GM21717 (cell line): ENCODE measurements at regions not wholly inside any gene's neighbourhood (a gene's known extent, or its start where the extent isn't known, plus 50 kb on each side); places are given as distances from the start of the nearest gene placed in this dataset.
"Not testable (repeated sequence)": the region's sequence is repeated elsewhere in the genome, so short reads cannot be mapped to it uniquely, and the experiment has no call there.

Source experiments
- ATAC-seq: cut with Tn5 transposase; IDR thresholded peaks from one replicate; pipeline ENCODE4 v1.9.1; 2021; ENCODE audit warnings: mild to moderate bottlenecking, moderate library complexity; ENCODE audit not compliant: unreplicated experiment

DNA sequence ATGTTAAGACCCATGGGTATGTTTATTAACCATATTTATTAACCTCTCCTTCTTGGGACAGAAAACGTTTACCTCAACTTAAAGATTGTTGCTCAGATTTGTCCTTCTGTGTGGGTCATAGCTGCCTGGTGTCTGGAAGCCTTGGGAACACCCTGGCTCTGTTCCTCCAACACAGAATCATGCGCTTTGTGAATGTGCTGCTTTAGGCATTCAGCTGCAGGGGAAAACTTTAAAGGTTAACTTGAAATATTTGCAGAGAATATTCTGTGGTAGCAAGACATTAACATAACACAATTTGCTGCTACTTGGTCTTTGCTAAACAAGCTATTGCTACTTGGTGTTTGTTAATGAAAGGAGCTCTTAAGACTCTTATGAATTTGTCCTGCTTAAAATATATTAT, 50.5 kb upstream of the THOC3 start:
- ATAC-seq: not testable (repeated sequence)

DNA sequence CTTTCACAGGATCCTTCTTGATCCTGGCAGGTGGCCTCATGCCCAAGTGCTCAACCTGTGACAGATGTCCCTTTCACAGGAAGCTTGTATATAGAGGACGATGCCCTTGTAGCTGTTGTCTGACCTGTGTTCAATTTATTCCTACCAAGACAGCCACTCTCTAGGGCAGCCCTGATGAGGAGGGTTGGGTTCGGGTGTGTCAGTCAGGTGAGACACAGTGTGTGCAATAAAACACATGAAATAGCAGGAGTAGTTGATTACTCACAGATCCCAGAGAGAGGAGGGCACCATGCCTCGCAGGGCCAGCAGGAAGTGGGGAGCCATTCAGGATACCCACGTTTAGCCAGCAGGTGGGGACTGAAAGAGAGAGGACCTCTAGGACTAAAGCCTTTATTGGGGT, 52.7 kb upstream of the THOC3 start:
- not testable (repeated sequence) for ATAC-seq

DNA sequence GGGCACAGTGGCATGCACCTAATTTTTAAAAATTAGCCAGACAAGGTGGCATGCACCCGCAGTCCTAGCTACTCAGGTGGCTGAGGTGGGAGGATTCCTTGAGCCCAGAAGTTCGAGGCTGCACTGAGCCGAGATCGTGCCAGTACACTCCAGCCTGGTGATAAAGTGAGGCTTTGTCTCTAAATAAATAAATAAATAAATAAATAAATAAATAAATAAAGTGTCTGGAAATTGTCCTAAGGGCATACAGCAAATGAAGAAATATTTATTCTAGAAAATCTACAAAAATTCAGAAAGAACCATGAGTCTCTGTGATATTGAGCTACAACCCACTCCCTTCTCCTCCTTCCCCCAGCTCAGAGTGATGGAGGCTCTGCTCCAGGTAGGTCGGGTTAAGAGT, 55.4 kb upstream of the THOC3 start:
- not testable (repeated sequence) for ATAC-seq

DNA sequence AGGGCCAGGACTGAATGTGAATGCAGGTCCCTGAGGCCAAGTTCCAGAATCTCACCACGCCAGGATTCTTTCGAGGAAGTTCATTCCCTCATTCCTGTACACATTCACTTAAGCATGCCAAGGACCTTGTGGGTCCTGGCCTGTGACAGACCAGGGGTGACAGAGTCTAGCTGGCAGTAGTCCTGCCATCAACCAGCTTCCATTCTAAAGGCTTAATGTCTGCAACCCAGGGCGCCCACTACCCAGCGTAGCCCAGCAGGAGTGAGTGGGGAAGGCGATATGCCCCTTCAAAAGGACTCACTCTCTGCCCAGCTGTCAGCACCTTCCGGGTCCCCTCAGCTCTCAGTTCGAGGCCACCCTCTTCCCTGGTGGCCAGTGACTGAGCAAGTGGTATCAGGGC, 61.3 kb upstream of the THOC3 start:
- ATAC-seq: not testable (repeated sequence)

DNA sequence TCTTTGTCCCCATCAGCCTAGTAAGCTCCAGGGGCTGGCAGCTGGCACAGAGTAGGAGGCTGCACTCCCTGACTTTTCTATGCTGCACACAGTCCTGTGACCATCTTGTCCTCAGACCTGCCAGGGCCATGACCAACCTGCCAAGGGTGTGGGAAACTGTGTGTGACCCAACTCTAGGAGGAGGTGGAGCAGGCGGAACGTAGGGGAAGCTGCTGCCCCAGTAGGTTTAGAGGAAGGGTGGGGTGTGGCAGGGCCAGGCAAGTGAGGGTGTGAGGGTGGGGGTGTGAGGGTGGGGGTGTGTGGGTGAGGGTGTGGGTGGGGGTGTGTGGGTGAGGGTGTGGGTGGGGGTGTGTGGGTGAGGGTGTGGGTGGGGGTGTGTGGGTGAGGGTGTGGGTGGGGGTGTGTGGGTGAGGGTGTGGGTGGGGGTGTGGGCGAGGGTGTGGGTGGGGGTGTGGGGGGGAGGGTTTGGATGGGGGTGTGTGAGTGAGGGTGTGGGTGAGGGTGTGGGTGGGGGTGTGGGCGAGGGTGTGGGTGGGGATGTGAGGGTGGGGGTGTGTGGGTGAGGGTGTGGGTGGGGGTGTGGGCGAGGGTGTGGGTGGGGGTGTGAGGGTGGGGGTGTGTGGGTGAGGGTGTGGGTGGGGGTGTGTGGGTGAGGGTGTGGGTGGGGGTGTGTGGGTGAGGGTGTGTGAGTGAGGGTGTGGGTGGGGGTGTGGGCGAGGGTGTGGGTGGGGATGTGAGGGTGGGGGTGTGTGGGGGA, 62.4 kb upstream of the THOC3 start:
- not testable (repeated sequence) for ATAC-seq

DNA sequence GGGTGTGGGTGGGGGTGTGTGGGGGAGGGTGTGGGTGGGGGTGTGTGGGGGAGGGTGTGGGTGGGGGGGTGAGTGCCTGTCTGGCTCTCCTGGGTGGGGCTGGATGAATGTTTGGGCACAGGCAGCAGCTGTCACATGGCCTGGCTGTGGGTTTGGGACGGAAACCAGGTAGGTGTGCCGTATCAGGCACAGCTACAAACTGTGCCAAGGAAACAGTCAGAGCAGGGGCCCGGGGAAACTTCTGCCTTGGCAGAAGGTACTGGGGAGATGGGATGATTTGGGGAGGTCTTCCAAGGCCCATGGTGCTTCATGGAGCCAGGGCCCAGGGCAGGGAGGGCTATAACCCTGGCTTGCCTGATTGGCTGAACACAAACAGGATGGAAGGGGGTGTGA, 63.0 kb upstream of the THOC3 start:
- not testable (repeated sequence) for ATAC-seq

DNA sequence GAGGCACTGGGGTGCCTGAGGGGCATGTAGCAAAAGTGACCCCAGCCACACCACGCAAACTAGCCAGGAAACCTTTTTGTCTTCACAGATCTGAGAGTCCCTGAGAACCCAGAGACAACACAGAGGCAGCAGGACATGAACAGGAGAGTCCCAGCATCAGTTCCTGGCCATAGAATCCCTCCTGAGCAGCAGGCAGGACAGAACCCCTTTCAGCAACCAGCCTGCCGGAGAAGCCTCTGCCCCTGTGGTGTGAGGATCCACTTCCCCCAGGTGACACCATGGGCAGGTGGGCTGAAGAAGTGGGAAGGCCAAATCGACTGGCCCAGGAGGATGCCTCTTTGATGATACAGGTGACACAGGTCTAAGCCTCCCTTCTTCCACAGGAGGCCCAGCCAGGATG, 65.1 kb upstream of the THOC3 start:
- ATAC-seq: not testable (repeated sequence)

DNA sequence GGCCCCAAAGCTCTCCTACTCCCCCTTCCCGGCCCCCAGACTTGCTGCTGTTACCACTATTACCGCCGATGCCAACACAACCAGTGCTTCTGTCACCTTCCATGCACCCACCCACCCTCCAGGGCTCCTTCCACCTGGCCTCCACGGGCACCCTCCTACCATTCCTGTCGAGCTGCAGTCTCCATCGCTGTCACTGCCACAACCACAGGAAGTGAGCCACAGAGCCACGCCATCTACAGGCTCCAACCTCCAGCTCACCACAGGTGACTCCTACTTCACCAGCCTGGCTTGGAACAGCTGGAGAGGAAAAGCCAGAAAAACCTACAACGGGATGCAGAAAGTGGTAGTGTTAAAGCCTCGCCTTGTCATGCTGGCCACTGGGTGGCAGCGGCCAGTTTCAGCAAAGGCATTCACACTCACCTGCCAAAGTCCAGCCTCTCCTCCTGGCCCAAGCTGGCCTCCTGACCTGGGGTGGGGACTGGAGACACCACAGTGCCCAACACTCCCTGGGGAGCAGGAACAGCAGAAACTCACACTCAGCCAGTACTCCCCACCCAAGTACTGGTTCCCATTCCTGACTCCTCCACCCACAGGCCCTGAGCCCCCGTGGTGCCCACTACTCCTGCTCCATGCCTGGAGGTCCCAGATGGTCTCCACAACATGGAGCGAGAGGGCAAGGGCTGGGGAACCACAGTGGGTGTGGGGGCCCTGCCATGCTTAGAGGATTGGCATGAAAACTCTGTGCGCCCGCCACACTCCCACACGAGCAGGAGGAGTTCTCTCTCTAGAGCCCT, 66.5 kb upstream of the THOC3 start:
- ATAC-seq: not testable (repeated sequence)

DNA sequence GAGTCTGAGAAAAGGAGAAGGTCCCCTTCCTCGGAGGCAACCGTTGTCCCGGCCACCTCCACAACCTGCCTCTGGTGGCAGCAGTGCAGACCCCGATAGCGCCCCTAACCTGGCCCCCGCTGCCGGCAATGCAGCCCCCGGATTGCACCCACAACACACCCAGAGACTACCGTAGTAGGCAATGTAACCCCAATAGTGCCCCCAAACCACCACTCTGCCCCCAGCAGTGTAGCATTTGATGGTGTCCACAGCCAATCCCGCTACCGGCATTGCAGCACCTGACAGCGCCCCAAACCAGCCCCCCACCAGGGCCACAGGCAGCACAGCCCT, 67.1 kb upstream of the THOC3 start:
- not testable (repeated sequence) for ATAC-seq

DNA sequence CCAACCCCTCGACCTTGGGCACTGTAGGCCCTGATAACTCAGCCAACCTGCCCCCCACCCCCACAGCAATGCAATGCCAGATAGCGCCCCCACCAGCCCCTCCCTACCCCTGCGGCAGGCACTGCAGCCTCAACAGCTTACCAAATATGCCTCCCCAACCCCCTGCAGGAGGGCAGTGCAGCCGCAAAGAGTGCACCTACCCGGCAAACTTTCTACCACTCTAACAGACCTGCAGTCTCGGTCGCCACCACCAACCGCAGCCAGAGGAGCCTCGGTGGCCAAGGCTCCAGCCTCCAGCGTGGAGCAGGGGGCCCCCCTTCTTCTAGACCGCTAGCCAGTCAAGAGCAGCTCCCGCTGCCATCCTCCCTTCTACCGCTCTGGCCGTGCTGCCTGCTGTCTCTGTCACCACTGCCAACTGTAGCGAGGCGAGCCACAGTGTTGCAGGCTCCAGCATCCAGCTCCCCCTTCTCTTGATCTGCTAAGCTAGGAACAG, 67.7 kb upstream of the THOC3 start:
- not testable (repeated sequence) for ATAC-seq

DNA sequence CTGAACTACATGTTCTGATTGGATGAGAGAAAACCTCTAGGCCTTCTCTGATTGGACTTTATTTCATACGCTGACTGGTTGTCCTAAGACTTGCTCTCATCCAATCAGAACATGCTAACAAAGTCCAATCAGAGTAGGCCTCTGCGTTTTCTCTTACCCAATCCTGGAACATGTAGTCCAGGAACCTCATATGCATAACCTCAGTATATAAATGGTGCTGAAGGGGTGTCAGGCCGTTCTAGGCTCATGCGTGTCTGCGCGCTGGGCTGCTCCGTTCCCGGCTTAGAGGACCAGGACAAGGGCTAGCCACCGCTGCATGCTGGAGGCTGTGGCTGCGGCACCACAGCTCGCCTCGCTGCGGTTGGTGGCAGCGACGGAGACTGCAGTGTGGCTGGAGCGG, 68.3 kb upstream of the THOC3 start:
- not testable (repeated sequence) for ATAC-seq

DNA sequence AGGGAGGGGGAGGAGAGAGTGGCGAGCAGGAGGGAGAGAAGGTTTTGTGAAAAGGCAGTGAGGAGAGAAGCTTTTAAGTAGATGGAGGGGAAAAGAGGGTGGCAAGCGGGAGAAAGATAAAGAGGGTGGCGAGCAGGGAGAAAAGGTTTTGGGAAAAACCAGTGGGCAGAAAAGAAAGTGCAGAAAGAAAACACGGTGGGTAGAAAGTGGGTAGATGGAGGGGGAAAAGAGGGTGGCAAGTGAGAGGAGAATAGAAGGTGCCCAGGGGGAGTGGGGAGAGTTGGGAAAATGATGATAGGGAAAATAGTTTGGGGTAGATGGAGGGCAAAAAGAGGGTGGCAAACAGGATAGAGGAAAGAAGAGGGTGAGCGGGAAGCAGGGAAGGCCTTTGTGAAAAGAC, 69.1 kb upstream of the THOC3 start:
- not testable (repeated sequence) for ATAC-seq

DNA sequence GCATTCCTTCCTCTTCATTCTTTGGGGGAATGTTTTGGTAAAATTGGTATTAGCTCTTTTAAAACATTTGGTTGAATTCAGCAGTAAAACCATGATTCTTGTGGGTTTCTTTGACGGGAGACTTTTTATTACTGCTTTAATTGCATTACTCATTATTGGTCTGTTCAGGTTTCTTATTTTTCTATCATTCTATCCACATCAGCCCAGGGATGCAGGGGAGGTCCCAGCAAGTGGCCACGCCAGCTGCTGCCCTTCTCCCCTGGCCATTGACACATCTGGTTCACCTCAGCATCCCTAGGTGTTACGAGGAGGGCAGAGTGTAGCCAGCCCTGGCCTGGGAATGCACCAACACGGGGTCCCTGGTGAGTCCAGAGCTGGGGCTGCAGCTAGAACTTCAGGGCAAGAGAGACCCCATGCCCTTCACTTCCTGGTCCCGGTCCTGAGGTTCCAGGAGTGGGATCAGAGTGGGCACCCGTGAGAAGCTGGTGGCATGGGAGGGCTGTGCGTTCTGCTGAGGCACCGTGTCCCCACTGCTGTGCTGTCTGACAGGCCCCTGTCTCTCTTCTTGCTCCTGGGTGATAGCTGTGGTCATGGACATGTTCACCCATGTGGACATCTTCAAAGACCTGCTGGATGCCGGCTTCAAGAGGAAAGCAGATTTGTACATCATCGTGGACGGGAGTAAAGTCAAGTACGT, 72.1 kb upstream of the THOC3 start:
- not testable (repeated sequence) for ATAC-seq

DNA sequence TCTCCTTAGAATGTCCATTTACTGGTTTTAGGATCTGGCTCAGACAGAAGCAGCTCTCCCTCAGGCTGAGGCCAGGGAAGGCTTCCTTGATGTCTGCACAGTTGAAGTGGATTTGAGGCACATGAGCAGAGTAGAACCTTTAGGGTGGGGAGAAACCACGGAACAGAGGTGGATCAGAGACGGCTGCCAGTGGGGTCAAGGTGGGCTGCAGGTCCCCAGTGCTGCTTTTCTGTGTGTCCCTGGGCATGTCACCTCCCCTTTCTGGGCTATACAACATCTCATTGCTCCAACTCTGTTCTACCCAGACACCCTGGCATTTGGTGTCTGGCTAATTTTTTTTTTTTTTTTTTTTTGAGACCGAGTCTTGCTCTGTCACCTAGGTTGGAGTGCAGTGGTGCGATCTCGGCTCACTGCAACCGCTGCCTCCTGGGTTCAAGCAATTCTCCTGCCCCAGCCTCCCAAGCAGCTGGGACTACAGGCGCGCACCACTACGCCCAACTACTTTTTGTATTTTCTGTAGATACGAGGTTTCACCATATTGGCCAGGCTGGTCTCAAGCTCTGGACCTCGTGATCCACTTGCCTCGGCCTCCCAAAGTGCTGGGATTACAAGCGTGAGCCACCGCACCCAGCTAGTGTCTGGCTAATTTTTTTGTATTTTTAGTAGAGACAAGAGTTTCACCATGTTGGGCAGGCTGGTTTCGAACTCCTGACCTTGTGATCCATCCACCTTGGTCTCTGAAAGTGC, 73.3 kb upstream of the THOC3 start:
- not testable (repeated sequence) for ATAC-seq

DNA sequence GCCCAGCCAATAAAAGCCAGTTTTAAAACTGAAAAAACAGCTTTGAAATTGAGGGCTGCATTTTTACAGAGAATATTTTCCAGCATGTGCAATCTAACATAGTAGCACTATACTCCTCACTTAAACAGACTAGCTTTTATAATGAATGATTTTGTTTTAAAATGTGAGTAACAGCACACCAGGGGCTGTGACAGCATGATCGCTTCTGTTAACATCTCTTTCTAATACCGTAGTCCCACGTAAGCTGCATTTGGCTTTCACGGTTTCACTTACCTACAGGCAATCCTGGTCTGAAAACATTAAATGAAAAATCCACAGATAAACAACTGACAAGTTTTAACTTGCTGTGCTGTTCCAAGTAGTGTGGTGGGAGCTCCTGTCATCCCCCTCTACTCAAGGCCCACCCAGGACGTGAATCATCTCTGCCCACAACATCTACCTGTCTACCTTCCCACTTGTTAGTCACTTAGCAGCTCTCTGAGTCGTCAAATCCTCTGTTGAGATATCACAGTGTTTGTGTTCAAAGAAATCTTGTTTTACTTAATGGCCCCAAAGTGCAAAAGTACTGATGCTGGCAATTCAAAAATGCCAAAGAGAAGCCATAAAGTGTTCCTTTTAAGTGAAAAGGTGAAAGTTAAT, 74.0 kb upstream of the THOC3 start:
- ATAC-seq: not testable (repeated sequence)

DNA sequence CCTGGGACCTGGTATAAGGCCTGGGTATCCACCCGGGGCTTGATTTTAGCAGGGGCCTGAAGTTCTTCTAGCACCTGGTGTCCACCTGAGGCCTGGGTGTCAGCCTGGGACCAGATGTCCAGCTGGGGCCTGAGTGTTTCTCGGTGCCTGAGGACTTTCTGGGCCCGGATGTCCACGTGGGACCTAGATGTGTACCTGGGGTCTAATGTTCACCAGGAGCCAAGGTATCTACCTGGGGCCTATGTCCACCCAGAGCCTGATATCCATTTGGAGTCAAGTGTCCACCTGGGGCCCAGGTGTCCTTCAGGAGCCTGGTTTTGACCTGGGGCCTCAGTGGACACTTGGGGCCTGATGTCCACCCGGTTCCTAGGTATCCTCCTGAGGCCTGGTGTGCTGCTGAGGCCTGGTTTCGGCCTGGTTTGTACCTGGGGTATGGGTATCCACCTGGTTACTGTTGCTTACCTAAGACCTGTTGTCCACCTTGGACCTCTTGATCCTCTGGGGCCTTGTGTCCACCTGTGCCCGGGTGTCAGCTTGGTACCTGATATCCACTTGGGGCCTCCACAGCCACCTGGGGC, 75.2 kb upstream of the THOC3 start:
- ATAC-seq: not testable (repeated sequence)

DNA sequence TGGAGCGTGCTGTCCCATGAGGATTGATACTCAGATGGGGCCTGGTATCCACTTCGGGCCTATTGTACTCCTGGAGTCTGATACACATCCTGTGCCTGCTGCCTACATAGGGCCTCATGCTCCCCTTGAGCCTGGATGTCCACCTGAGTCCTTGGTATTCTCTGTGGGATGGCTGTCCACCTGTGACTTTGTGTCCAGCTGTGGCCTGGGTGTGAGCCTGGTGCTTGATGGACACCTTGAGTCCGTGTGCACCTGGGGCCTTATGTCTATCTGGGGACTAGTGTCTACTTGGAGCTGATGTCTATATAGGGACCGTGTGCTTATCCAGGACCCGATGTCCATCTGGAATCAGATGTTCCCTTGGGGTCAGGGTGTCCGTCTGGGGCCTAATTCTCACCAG, 75.9 kb upstream of the THOC3 start:
- not testable (repeated sequence) for ATAC-seq

DNA sequence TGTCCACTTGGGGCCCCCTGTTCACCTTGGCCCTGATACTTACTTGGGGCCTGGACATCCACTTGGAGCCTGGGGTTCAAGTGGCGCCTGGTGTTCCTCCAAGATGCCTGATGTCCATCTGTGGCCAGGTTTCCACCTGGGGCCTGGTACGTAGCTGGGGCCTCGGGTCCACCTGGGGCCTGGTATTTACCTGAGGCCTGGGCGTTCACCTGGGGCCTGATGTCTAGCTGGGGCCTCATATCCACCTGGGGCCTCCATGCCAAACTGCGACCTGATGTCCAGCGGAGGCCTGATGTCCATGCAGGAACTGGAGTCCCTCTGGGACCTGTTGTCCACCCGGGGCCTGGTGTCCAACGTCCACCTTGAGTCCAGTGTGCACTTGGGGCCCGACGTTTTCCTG, 76.3 kb upstream of the THOC3 start:
- not testable (repeated sequence) for ATAC-seq

DNA sequence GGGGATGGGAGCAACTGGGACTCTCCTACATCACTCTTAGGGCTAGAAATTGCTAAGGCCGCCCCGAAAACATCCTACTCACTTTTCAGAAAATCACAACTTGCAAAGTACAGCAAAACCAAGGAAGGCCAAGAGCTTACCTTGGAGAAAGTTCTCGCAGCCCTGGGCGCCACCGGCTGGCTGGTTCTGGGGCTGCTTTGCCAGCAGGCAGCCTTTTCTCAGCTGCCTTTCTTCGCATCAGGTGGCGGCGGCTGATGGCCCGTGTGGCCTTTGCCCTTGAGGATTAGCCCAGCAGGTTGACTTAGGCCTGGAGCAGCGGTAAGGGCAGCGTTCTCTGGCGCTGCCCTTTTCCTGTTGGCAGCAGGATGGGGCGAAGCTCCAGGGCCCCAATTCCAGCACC, 77.3 kb upstream of the THOC3 start:
- ATAC-seq: not testable (repeated sequence)

DNA sequence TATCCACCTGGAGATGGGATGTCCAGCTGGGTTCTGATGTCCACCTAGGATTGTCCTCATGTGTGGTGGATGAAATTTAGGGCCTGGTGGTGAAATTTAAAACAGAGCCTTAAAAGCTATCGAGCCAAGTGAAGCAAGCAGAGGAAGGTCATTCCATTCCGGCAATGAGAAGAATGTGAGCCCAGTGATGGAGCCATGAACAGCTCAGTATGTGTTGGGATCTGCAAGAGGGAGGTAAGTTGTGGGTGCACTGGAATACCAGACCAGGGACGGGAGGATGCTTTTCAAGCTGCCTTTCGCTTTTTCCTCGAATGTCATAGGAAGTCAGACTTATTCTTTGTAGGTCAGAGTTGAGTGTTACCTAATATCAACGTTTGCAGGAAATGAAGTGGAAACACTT, 80.6 kb upstream of the THOC3 start:
- not testable (repeated sequence) for ATAC-seq
